GM12874 (cell line): ENCODE measurements at regions not wholly inside any gene's neighbourhood (a gene's known extent, or its start where the extent isn't known, plus 50 kb on each side); places are given as distances from the start of the nearest gene placed in this dataset.

Source experiments
- CTCF ChIP-seq: IDR thresholded peaks from 2 replicates; pipeline ENCODE4 v1.5.1; 2011; ENCODE audit warnings: low read depth, mild to moderate bottlenecking, control low read depth, low read length, moderate library complexity; ENCODE audit not compliant: insufficient read depth

GRCh38 chr11:19661827-19662226, 50.8 kb upstream of the NAV2 start:
- TF ChIP-seq CTCF = no peak

- no peak for TF ChIP-seq CTCF
Measured at GRCh38 chr11:19660076-19660475, 52.6 kb upstream of the NAV2 start.

- no peak for TF ChIP-seq CTCF
Measured at GRCh38 chr11:19659529-19659928, 53.1 kb upstream of the NAV2 start.

GRCh38 chr11:19658344-19658743, 54.3 kb upstream of the NAV2 start:
- TF ChIP-seq CTCF = no peak

- no peak for TF ChIP-seq CTCF
Measured at GRCh38 chr11:19656140-19656541, 56.5 kb upstream of the NAV2 start.

- TF ChIP-seq CTCF = no peak
Measured at GRCh38 chr11:19652623-19653375, 59.8 kb upstream of the NAV2 start.

- TF ChIP-seq CTCF = no peak
Measured at GRCh38 chr11:19651653-19652052, 61.0 kb upstream of the NAV2 start.
